Left ventricle myocardium superior (tissue), 1 donor: ENCODE measurements at regions not wholly inside any gene's neighbourhood (a gene's known extent, or its start where the extent isn't known, plus 50 kb on each side); places are given as distances from the start of the nearest gene placed in this dataset.
"Not testable (repeated sequence)": the region's sequence is repeated elsewhere in the genome, so short reads cannot be mapped to it uniquely, and the experiment has no call there.

Experiments used
- ATAC-seq: fragments of 200-7000 bp; cut with Tn5 transposase; one replicate; pipeline ENCODE4 v1.9.1; 2020; ENCODE audit warnings: mild to moderate bottlenecking, moderate library complexity
- DNase-seq: peaks from one replicate; pipeline ENCODE4 v3.0.0-alpha.2; 2020
- intact Hi-C: fragments of 100-400 bp; cut with micrococcal nuclease; formaldehyde crosslinking; loops from one replicate; pipeline ENCODE4 v1.11.0; 2022
- donor health status: DM: no; HTN: yes; CAD: no; lungs with severe emphysema.

DNA sequence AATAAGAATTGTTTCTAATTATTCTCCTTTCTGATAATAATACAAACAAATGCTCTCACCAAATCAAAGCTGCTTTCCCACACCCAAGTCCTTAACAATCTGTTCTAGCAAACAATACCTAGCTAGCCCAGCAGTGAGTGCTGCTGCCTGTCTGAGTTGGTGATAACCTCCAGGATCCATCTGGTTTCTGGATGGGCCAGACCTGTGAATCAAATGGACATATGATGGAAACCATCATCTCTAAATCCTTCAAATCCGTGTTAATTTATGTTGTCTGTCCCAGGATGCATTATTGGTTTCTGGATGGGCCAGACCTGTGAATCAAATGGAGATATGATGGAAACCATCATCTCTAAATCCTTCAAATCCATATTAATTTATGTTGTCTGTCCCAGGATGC is 1230.0 kb downstream of the AMY1C start:
- ATAC-seq (no peak), DNase-seq (no peak)
- intact Hi-C loops: no loop called here

DNA sequence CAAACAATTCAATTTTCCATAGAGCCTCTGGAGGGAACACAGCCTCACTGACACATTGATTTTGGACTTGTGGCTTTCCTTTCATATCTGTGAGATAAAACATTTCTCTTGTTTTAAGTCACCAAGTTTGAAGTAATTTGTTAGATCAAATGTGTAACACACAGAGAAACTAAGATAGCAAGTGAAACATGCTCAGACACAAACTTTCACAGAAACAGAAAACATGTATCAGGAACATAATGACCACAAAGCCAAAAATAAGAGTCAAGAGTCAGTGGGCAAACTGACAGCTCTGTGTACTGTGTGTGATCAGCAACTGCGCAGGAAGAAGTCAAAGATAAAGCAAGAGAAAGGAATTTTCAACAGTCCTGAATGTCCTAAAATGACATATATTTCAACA is 1237.5 kb downstream of the AMY1C start:
- intact Hi-C loops: no loop called here
- ATAC-seq (no peak), DNase-seq (no peak)

DNA sequence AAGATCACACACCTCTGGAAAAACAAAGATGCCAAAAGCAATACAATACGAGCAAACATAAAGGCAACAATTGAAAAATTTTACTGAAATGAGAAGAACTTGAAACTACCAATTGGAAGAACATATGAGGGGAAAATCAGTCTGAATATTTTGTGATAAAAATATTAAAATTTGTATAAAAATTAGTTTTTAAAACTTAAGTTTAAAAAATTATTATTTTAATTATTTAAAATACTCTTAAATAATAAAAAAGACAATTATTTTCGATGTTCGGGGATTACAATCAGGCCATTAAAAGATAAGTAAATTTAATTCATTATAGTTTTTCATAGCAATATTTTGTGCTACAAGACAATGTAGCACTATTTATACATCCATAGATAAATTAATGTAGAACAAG is 1239.3 kb downstream of the AMY1C start:
- intact Hi-C loops: no loop called here
- DNase-seq (no peak), ATAC-seq (no peak)

DNA sequence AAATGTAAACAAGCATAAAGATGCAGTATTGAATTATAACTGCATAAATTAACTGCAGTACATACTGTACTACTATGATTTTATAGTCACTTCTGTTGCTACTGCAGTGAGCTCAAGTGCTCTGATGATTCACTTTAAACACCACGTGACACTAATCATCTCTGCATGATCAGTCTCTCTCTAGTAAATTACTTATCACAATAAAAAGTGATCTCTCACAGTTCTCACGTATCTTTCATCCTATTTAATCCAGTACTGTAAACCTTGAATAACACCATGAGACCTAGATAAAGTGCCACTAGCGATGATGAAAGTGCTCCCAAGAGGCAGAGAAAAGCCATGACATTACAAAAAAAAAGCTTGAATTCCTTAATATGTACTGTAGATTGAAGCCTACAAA is 1242.0 kb downstream of the AMY1C start:
- ATAC-seq: no peak
- intact Hi-C loops: no loop called here

DNA sequence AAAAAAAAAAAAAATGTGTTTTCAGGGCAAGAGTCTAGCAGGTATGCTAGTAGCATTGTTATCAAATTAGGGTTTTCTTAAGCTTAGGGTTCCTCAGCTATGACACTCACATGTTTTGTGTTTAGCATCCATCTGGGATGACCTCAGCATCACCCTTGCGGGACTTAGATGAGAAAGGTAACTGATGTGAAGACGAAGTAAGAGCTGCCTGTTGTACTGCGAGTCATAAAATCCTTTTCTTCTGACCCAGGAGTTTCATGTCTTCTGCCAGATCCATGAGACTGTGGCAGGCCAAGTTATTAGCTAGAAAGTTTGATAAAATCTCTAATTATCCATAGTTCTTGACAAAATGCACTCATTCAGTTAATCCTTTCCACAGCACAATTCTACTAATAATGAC is 1251.1 kb downstream of the AMY1C start:
- no peak for DNase-seq
- intact Hi-C loops: no loop called here
- ATAC-seq: no peak

More for the DNA sequence above, 1242.0 kb downstream of the AMY1C start:
- DNase-seq: no peak

DNA sequence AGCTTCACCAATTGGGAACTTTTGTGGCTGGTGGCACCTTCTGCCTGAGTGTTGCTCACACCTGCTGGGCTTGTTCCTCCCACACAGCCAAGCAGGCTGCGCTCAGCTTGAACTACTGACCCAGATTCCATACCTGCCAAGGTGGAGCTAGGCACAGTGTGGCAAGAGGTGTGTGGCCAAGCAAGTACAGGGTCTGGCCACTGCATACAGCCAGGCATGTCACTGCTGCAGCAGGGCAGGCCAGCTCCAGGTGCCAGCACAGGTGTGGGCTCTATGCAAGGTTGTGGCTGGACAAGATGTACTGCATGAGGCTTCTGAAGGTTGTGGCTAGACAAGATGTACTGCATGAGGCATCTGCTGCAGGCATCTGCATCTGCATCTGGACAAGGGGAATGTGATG is 1254.8 kb downstream of the AMY1C start:
- DNase-seq: no peak
- ATAC-seq: no peak
- intact Hi-C loops: no loop called here

DNA sequence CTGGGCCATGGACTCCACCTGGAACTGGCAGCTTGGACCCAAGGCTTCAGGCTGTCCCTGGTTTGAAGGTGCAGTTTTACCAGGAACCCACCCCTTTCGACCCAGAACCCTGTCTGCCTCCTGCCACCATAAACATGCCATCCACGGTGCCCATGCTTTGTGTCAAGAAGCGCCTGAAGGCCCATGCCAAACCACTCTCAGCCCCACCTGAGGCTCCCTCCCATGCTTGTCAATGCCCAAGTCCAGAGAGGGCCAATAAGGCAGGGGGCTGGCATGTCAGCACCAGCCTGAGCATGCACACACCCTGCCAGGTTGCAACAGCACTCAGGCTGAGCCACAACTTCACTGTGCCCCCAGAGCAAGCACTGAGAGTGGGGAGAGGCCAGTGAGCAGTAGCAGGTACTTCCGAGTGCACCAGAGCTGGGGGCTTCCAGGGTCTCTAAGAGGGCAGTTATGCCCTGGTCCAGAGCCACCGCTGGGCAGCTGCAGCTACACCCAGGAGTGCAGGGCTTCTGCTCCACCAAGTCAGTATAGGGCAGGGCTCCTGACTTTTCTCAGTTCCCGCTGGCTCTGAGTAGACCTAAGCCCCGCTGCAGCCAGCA is 1256.0 kb downstream of the AMY1C start:
- DNase-seq (no peak), ATAC-seq (no peak)
- intact Hi-C loops: no loop called here

DNA sequence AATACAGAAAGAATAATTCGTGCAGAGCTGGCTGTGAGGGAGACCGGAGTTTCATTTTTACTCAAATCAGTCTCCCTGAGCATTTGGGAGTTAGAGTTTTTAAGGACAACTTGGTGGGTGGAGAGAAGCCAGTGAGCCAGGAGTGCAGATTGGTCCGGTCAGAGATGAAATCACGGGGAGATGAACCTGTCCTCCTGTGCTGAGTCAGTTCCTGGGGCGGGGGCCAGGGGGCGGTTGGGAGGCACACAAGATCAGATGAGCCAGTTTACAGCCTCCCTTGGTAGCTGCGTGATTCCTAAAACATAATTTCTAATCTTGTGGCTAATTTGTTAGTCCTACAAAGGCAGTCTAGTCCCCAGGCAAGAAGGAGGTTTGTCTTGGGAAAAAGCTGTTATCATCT is 1267.9 kb downstream of the AMY1C start:
- intact Hi-C loops: no loop called here
- DNase-seq (no peak), ATAC-seq (no peak)

DNA sequence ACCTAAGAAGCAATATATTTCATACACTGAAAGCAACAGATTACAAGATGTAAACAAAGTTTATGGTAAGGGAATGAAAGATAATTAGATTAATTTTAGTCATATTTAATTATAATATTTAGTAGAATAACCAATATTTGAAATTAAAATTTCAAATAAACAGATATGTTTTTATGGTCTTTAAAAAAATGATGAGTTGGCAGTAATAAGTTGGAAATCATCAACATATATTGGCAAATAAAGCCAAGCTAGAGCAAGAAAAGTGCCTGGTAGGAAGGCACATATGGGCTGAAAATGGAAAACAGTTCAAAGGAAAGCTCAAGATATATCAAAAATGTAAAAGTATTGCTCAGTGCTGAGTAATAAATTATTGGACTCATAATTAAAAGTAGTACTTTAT is 1274.0 kb downstream of the AMY1C start:
- intact Hi-C loops: no loop called here
- no peak for DNase-seq
- no peak for ATAC-seq

DNA sequence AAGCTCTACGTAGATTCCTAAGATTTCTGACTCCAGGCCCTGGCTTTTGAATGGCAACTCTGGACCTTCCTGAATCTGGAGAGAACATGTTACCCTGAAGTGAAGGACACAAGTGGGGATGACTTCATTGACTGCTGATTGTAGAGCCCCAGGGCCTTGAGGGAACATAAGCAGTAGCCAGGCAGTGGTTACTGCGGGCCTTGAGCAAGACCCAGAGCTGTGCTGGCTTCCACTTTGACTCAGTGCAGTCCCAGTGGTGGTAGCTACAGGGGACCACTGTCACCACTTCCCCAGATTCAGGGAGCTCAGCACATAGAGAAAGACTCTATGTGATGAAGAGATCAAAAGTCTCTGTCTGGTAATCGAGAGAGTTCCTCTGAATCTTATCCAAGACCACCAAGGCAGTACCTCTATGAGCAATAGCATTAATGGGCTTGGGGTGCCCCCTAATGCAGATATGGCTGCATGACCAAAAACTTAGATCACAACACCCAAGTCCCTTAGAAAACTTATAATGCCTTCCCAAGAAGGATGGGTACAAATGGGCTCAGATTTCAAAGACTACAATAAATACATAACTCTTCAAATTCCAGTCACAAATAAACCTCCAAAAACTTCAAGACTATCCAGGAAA is 1278.3 kb downstream of the AMY1C start:
- ATAC-seq (no peak), DNase-seq (no peak)
- intact Hi-C loops: no loop called here

DNA sequence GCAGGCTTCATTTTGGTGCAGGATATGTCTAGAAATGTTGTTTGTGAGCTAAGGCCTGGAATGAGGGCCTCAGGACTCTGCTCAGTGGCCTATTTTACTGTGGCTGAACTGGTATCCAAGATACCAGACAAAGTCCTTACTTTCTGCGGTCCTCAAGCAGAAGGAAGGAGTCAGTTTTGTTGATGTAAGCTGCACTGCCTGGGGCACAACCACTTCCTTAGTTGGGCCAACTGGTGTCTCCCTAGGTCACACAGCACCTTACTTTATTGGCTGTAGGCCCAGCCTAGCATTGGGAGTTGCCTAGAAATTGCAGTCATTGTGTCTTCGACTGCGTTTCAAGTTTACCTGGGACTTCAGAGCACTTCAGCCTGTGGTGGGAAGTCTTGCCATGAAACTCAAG is 1322.7 kb downstream of the AMY1C start:
- intact Hi-C loops: no loop called here
- ATAC-seq (no peak), DNase-seq (no peak)

DNA sequence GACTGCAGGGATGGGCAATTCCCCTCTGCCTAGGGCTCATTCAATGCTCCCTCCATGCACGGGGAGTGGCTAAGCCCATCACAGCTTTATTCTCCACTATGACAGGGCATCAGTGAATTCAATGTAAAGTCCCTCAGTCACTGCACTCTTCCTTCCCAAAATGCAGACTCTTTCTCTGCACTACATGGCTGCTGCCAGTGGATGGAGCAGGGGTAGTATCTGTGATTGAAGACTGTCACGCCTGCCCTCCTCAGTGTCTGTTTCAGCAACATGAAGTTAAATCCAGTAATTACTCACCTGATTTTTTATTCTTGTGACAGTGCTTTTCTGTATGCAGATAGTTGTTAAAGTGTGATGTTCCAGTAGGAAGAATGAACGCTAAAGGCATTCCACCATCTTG is 1323.2 kb downstream of the AMY1C start:
- DNase-seq (no peak), ATAC-seq (no peak)
- intact Hi-C loops: no loop called here

DNA sequence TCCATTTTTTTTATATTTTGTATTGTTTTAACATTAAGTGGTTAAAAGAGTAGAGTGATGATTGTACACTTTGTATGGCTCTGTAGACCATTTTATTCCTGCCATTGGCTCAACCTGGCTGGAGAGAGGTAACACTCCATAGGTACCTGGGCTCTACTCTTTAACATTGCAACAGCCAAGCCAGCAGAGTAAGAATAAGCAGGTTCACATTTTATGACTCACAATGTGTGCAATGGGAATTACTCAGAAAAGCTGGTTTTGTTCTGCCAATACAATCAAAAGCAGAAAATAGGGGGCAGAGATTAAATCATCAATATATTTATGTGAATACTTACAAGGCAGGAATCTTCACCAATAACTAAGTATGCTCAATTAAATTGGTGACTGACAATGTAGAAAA is 1324.0 kb downstream of the AMY1C start:
- intact Hi-C loops: no loop called here
- no peak for DNase-seq
- no peak for ATAC-seq

DNA sequence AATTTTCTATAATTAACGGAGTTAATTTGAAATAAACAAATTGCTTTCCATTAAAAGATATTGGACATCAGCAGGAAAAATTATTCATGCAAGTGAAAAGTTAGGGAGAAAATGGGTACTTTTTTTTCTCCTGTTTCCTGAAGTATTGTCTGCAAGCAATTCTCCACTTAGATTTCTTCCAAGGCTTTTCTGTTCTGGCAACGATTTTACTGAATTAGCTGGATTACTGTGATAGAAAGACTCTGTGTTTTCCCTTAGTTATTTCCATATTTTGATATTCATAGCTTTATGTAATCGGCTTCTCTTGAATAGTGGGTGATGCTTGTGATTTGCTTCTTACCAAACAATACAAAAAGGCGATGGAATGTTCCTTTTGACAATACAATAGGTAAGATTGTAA is 1333.9 kb downstream of the AMY1C start:
- no peak for ATAC-seq
- no peak for DNase-seq
- intact Hi-C loops: no loop called here

DNA sequence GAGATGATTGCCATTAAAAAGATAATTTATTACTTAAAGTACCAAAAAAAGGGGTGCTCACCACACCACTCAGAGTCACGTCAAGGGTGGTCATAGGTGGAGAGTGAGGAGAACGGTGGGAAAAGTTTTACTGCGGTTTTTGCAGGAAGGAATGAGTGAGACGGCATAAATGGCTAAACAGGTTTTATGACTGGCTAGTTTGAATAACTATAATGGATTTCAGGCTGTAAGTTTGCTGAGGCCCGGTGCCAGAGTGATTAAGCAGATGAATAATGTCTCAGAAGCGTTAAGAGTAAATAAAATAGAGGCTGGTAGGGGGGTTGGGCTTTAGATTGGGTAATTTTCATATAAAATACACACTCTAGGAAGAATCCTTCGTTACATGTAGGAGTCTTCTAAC is 1337.8 kb downstream of the AMY1C start:
- DNase-seq (no peak), ATAC-seq (no peak)
- intact Hi-C loops: no loop called here

DNA sequence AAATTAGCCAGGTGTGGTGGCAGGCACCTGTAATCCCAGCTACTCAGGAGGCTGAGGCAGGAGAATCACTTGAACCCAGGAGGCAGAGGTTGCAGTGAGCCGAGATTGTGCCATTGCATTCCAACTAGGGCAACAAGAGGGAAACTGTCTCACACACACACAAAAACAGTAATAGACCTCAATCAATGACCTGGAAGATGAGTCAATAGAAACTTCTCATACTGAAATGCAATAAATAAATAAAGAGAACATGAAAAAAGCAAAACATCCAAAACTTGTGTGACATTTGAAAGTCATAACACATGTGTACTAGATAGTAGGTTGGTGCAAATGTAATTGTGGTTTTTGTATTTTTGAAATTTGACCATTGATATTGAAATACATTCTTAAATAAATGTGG is 1338.5 kb downstream of the AMY1C start:
- ATAC-seq (no peak), DNase-seq (no peak)
- intact Hi-C loops: no loop called here

DNA sequence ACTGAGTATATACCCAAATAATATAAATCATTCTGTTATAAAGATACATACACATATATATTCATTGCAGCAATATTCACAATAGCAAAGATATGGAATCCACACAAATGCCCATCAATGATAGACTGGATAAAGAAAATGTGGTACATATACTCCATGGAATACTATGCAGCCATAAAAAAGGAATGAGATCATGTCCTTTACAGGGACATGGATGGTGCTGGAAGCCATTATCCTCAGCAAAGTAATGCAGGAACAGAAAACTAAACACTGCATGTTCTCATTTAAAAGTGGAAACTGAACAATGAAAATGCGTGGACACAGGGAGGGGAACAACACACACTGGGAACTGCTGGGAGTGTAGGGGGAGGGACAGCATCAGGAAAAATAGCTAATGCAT is 1344.2 kb downstream of the AMY1C start:
- intact Hi-C loops, DNase-seq: not testable (repeated sequence)

DNA sequence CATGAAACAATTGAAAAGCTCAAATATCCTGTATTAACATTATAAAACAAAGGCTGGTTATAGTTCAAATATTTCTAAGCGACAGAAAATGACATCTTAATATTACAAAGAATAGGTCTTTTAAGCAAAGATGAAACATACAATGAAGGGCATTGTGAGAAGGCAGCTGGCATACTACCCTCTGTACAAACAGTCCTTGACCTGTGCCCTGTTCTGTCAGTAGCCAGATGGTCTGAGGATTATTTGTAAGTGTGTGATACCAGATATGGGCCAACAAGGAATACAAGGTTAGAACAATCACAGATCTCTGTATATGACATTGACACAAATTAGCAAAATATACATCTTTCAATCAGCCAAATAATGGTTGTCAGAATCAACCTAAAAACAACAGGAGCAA is 1350.4 kb downstream of the AMY1C start:
- DNase-seq (no peak), ATAC-seq (no peak)
- intact Hi-C loops: no loop called here

More for the DNA sequence above, 1344.2 kb downstream of the AMY1C start:
- not testable (repeated sequence) for ATAC-seq

DNA sequence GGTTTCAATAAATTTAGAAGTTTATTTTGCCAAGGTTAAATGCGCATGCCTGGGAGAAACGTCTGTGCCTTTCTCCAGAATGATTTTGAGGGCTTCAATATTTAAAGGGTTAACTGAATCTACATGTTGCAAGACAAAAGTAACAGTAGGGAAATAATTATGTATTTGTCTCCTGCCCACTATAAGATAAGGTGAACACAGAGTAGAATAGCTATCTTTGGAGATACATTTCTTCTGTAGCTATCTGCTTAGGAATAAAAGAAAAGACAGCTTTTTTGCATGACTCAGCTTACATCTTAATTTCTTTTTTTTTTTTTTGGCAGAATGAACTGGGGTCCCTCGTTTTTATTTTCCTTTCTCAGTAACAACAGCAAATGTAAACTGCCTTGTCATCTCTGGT is 1351.6 kb downstream of the AMY1C start:
- ATAC-seq: no peak
- intact Hi-C loops: no loop called here

DNA sequence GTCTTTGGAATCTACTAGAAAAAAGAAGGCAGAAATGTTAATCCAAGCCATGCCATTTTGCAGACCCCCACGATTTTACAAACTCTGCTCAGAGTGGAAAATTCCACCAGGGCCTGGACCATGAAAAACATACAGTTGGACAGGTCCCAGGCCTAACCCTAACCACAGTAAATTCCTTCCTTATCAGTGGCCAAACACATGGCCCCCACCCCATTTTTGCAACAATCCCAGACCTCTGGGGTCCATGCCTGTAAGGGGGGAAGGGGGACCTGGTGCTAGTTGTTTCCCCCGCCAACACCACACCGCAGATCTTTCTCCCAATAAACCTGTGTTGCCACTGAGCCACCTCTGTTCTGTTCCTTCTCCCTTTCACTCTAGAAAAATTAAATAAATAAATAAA is 1352.7 kb downstream of the AMY1C start:
- intact Hi-C loops: no loop called here
- DNase-seq: no peak
- no peak for ATAC-seq

More for the DNA sequence above, 1351.6 kb downstream of the AMY1C start:
- DNase-seq: no peak

DNA sequence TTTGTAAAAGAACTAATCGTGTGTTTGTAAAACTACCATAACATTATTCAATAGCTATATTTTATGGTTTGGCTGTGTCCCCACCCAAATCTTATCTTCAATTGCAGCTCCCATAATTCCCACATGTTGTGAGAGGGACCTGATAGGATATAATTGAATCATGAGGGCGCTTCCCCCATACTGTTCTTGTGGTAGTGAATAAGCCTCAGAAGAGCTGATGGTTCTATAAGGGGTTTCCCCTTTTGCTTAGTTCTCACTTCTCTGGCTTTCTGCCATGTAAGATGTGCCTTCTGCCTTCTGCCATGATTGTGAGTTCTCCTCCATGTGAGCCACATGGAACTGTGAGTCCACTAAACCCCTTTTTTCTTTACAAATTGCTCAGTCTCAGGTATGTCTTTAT is 1372.3 kb downstream of the AMY1C start:
- ATAC-seq (no peak), DNase-seq (no peak)
- intact Hi-C loops: no loop called here
